C4-2B (cell line): ENCODE measurements at regions not wholly inside any gene's neighbourhood (a gene's known extent, or its start where the extent isn't known, plus 50 kb on each side); places are given as distances from the start of the nearest gene placed in this dataset.

Experiments
- ZFX ChIP-seq: fragments of 450-650 bp; IDR thresholded peaks from 2 replicates; pipeline ENCODE4 v1.6.1; 2017
- TF ChIP-seq, protein P1 (sequence below): fragments of 450-650 bp; conservative IDR thresholded peaks from 2 replicates; pipeline ENCODE4 v1.5.1; 2017; ENCODE audit warnings: mild to moderate bottlenecking

- TF ChIP-seq, protein P1, sequence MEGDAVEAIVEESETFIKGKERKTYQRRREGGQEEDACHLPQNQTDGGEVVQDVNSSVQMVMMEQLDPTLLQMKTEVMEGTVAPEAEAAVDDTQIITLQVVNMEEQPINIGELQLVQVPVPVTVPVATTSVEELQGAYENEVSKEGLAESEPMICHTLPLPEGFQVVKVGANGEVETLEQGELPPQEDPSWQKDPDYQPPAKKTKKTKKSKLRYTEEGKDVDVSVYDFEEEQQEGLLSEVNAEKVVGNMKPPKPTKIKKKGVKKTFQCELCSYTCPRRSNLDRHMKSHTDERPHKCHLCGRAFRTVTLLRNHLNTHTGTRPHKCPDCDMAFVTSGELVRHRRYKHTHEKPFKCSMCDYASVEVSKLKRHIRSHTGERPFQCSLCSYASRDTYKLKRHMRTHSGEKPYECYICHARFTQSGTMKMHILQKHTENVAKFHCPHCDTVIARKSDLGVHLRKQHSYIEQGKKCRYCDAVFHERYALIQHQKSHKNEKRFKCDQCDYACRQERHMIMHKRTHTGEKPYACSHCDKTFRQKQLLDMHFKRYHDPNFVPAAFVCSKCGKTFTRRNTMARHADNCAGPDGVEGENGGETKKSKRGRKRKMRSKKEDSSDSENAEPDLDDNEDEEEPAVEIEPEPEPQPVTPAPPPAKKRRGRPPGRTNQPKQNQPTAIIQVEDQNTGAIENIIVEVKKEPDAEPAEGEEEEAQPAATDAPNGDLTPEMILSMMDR, result no peak
- no peak for TF ChIP-seq ZFX
Observed at GRCh38 chr7:32163896-32164295, 93.7 kb upstream of the PDE1C start.
